H1 (cell line): ENCODE measurements at regions not wholly inside any gene's neighbourhood (a gene's known extent, or its start where the extent isn't known, plus 50 kb on each side); places are given as distances from the start of the nearest gene placed in this dataset.

ENCODE experiments used
- CTCF ChIA-PET: fragments of 300-600 bp; sonication (Branson Sonifier 250); formaldehyde crosslinking; loops from one replicate; lab custom pipeline; 2021; ENCODE audit not compliant: partially characterized antibody; lab: Charles Lee
- POLR2A ChIA-PET: fragments of 300-600 bp; sonication (Branson Sonifier 250); formaldehyde crosslinking; loops from one replicate; lab custom pipeline; 2021; ENCODE audit warnings: inconsistent platforms; ENCODE audit not compliant: partially characterized antibody; lab: Charles Lee
- DNase-seq, 2 experiments: peaks; one replicate each; pipeline versions ENCODE4 v3.0.0 to v3.0.0-alpha.2; 2010 to 2022; ENCODE audit warnings: low spot score in 2 of 2, low read depth in 1 of 2, mixed read lengths in 1 of 2
- FAIRE-seq: peaks from 2 replicates; lab custom pipeline; 2011; peaks lifted over from hg19 to GRCh38; lab: Jason Lieb, UNC
- H2AFZ ChIP-seq: 2 replicates; pipeline ENCODE4 v1.8.1; 2012; ENCODE audit warnings: low read length, inconsistent platforms
- H2AK5ac ChIP-seq: 2 replicates; pipeline ENCODE4 v1.6.1; 2013; ENCODE audit warnings: low read depth, low read length
- H2BK120ac ChIP-seq: replicated peaks from 2 replicates; pipeline ENCODE3; 2013; ENCODE audit warnings: low read depth, low read length, inconsistent platforms
- H2BK12ac ChIP-seq: 2 replicates; pipeline ENCODE4 v1.6.1; 2013; ENCODE audit warnings: low read depth, low read length
- H2BK15ac ChIP-seq: 2 replicates; pipeline ENCODE4 v1.6.1; 2013; ENCODE audit warnings: low read length
- H2BK20ac ChIP-seq: 2 replicates; pipeline ENCODE4 v1.6.1; 2013; ENCODE audit warnings: low read length
- H2BK5ac ChIP-seq: 2 replicates; pipeline ENCODE4 v1.6.1; 2013; ENCODE audit warnings: low read depth, low read length
- H3K14ac ChIP-seq: 2 replicates; pipeline ENCODE4 v1.6.1; 2013; ENCODE audit warnings: inconsistent platforms; ENCODE audit not compliant: insufficient read length
- H3K18ac ChIP-seq: 2 replicates; pipeline ENCODE4 v1.6.1; 2013; ENCODE audit warnings: low read length; ENCODE audit errors: extremely low read depth
- H3K23ac ChIP-seq: 2 replicates; pipeline ENCODE4 v1.6.1; 2013; ENCODE audit warnings: inconsistent platforms; ENCODE audit not compliant: insufficient read length
- H3K23me2 ChIP-seq: 2 replicates; pipeline ENCODE4 v1.6.1; 2013; ENCODE audit warnings: low read depth, low read length
- H3K27ac ChIP-seq: 2 replicates; pipeline ENCODE4 v1.6.1; 2011; ENCODE audit warnings: low read depth, low read length, inconsistent platforms
- H3K27me3 ChIP-seq, 4 experiments: replicated peaks in 1 of 4; 1 replicate in 1 of 4; 2 replicates in 3 of 4; pipeline versions ENCODE4 v1.6.1 to v1.8.1; 2011 to 2013; ENCODE audit warnings: low read length in 3 of 4, mild to moderate bottlenecking in 3 of 4, inconsistent platforms in 2 of 4, mixed read lengths in 2 of 4, moderate library complexity in 1 of 4; ENCODE audit not compliant: control insufficient read depth in 3 of 4, insufficient read depth in 3 of 4; ENCODE audit errors: extremely low read depth in 1 of 4
- H3K36me3 ChIP-seq, 4 experiments: 2 replicates each; pipeline versions ENCODE4 v1.6.1 to v1.8.1; 2011 to 2013; ENCODE audit warnings: mild to moderate bottlenecking in 4 of 4, low read length in 3 of 4, moderate library complexity in 2 of 4, control low read depth in 1 of 4, inconsistent platforms in 1 of 4; ENCODE audit not compliant: insufficient read depth in 4 of 4, control insufficient read depth in 2 of 4
- H3K4ac ChIP-seq: replicated peaks from 2 replicates; pipeline ENCODE3; 2013; ENCODE audit warnings: low read length, low read depth, mixed read lengths, inconsistent platforms; ENCODE audit not compliant: insufficient read length
- H3K4me1 ChIP-seq, 4 experiments: replicated peaks in 1 of 4; 1 replicate in 1 of 4; 2 replicates in 3 of 4; pipeline versions ENCODE4 v1.6.1 to v1.8.1; 2011 to 2013; ENCODE audit warnings: low read length in 3 of 4, inconsistent platforms in 2 of 4, mixed read lengths in 1 of 4; ENCODE audit not compliant: insufficient read depth in 4 of 4, control insufficient read depth in 3 of 4
- H3K4me2 ChIP-seq, 2 experiments: 2 replicates each; pipeline versions ENCODE4 v1.6.1 to v1.8.1; 2011 to 2013; ENCODE audit warnings: low read depth in 2 of 2, low read length in 2 of 2, control low read depth in 1 of 2, inconsistent platforms in 1 of 2, mild to moderate bottlenecking in 1 of 2; ENCODE audit not compliant: insufficient read depth in 1 of 2
- H3K4me3 ChIP-seq, 4 experiments: fragments of 200-600, 300-600 bp in 1 of 4; sonication (generic), shearing (Covaris generic), sonication (Bioruptor Twin) in 1 of 4; 2 replicates each; pipeline versions ENCODE4 v1.5.1 to v1.8.1; 2011 to 2016; ENCODE audit warnings: low read length in 4 of 4, low read depth in 3 of 4, control low read depth in 2 of 4, inconsistent platforms in 2 of 4, mild to moderate bottlenecking in 2 of 4, mixed read lengths in 1 of 4, moderate library complexity in 1 of 4; ENCODE audit not compliant: insufficient read depth in 2 of 4; ENCODE audit errors: extremely low read depth in 1 of 4
- H3K56ac ChIP-seq: replicated peaks from 2 replicates; pipeline ENCODE3; 2013; ENCODE audit warnings: low read depth, mild to moderate bottlenecking, mixed read lengths, low read length, inconsistent platforms; ENCODE audit not compliant: insufficient read length
- H3K79me1 ChIP-seq: 2 replicates; pipeline ENCODE4 v1.6.1; 2013; ENCODE audit warnings: low read depth, low read length, control low read depth
- H3K79me2 ChIP-seq, 2 experiments: 2 replicates each; pipeline versions ENCODE4 v1.6.1 to v1.8.1; 2012 to 2013; ENCODE audit warnings: low read length in 2 of 2, mild to moderate bottlenecking in 2 of 2, inconsistent platforms in 1 of 2; ENCODE audit not compliant: insufficient read depth in 2 of 2, control insufficient read depth in 1 of 2
- H3K9ac ChIP-seq, 4 experiments: replicated peaks in 1 of 4; 1 replicate in 1 of 4; 2 replicates in 3 of 4; pipeline versions ENCODE4 v1.6.1 to v1.8.1; 2011 to 2013; ENCODE audit warnings: low read depth in 3 of 4, low read length in 3 of 4, control low read depth in 2 of 4, mild to moderate bottlenecking in 2 of 4, moderate library complexity in 2 of 4, inconsistent platforms in 1 of 4; ENCODE audit errors: extremely low read depth in 1 of 4
- H3K9me3 ChIP-seq, 2 experiments: 2 replicates each; pipeline versions ENCODE4 v1.6.1 to v1.8.1; 2012 to 2013; ENCODE audit warnings: mild to moderate bottlenecking in 2 of 2, moderate library complexity in 2 of 2, control low read depth in 1 of 2, inconsistent platforms in 1 of 2, low read depth in 1 of 2, low read length in 1 of 2, mixed read lengths in 1 of 2; ENCODE audit not compliant: insufficient read depth in 2 of 2
- H4K20me1 ChIP-seq, 2 experiments: replicated peaks in 1 of 2; 2 replicates each; pipeline versions ENCODE3 to v1.8.1; 2011 to 2013; ENCODE audit warnings: inconsistent platforms in 2 of 2, low read length in 2 of 2, mild to moderate bottlenecking in 1 of 2; ENCODE audit not compliant: insufficient read depth in 2 of 2, control insufficient read depth in 1 of 2
- H4K5ac ChIP-seq: 2 replicates; pipeline ENCODE4 v1.6.1; 2013; ENCODE audit warnings: low read length, low read depth, mixed read lengths, inconsistent platforms; ENCODE audit not compliant: insufficient read length
- H4K8ac ChIP-seq: 2 replicates; pipeline ENCODE4 v1.8.0; 2013; ENCODE audit warnings: mild to moderate bottlenecking, moderate library complexity, low read length, inconsistent platforms; ENCODE audit not compliant: insufficient read depth; ENCODE audit errors: extremely low read depth
- H4K91ac ChIP-seq: replicated peaks from 2 replicates; pipeline ENCODE3; 2013; ENCODE audit warnings: low read length, mixed read lengths, inconsistent platforms; ENCODE audit not compliant: insufficient read length
- ASH2L ChIP-seq: fragments of 200-600, 300-600 bp; sonication (generic); IDR thresholded peaks from one replicate; pipeline ENCODE4 v1.7.1; 2017; ENCODE audit warnings: low read length
- MAFK ChIP-seq: IDR thresholded peaks from 2 replicates; pipeline ENCODE4 v1.6.1; 2012; ENCODE audit warnings: low read depth, mild to moderate bottlenecking, improper control_type of control experiment, low read length
- RFX5 ChIP-seq: IDR thresholded peaks from 2 replicates; pipeline ENCODE4 v1.6.1; 2011; ENCODE audit warnings: low read depth, low read length, improper control_type of control experiment, borderline replicate concordance
- SRF ChIP-seq: IDR thresholded peaks from 2 replicates; pipeline ENCODE4 v1.6.1; 2011; ENCODE audit warnings: mild to moderate bottlenecking, low read depth, low read length, moderate library complexity
- WGBS, 2 experiments: shearing (Covaris generic) in 1 of 2; methylation state at CpG; one replicate each; pipeline versions ENCODE4 v1.1.6 to v1.1.7; 2013 to 2015; ENCODE audit warnings: low lambda C conversion rate in 2 of 2, mixed read lengths in 2 of 2, inconsistent platforms in 1 of 2, low coverage in 1 of 2, missing lambda C conversion rate in 1 of 2; ENCODE audit not compliant: insufficient replicate concordance in 2 of 2, insufficient coverage in 1 of 2, insufficient read length in 1 of 2; ENCODE audit errors: extremely low coverage in 1 of 2, missing lambda C conversion rate in 1 of 2; 5-methylcytosine and 5-hydroxymethylcytosine counted together

GRCh38 chr3:152677491-152677890, 157.4 kb upstream of the P2RY1 start:
- Histone ChIP-seq H4K20me1 (no peaks in the 10 kb centered on the region), H3K14ac (no peak overlapping the region), H3K4ac (no peak overlapping the region), H2BK12ac (no peak overlapping the region), H3K27ac (no peak overlapping the region), H3K4me3 (no peak overlapping the region), H2BK15ac (no peak overlapping the region), H3K79me2 (no peaks in the 10 kb centered on the region), H3K9me3 (no peaks in the 10 kb centered on the region), H2BK20ac (no peak overlapping the region), H3K4me1 (no peaks in the 10 kb centered on the region), H4K8ac (no peak overlapping the region), H3K27me3 (no peaks in the 10 kb centered on the region), H3K9ac (no peak overlapping the region), H3K56ac (no peak overlapping the region), H2BK120ac (no peak overlapping the region), H3K23me2 (no peaks in the 10 kb centered on the region), H3K79me1 (no peaks in the 10 kb centered on the region), H4K91ac (no peak overlapping the region), H3K18ac (no peak overlapping the region), H4K5ac (no peak overlapping the region), H2BK5ac (no peak overlapping the region), H2AK5ac (no peak overlapping the region), H3K23ac (no peak overlapping the region), H2AFZ (no peak overlapping the region), H3K36me3 (no peaks in the 10 kb centered on the region), H3K4me2 (no peak overlapping the region)
- TF ChIP-seq RFX5 (no peak), SRF (no peak), MAFK (no peak), ASH2L (no peak)
- CTCF ChIA-PET: interaction anchor here (2.1 kb wide), 1 partner anchor 11 kb away, joined by 4 read pairs; no protein-coding TSS in a partner anchor
- POLR2A ChIA-PET: no interaction called here
- FAIRE-seq: no peak
- WGBS, 2 experiments: 93% methylated on average over 2 of the region's 2 CpGs; no CpG with 5 or more reads in 1 of the 2 experiments
- no peak for DNase-seq
